HEK293 (cell line): ENCODE measurements at regions not wholly inside any gene's neighbourhood (a gene's known extent, or its start where the extent isn't known, plus 50 kb on each side); places are given as distances from the start of the nearest gene placed in this dataset.

Source experiments
- CTCF ChIA-PET: fragments of 350-600 bp; formaldehyde crosslinking; extraction: SDS; loops from one replicate; lab custom pipeline; 2021; ENCODE audit warnings: antibody characterized with exemption; lab: Yijun Ruan, JAX
- POLR2A ChIA-PET: fragments of 300-600 bp; formaldehyde crosslinking; extraction: SDS; loops from one replicate; lab custom pipeline; 2020; ENCODE audit warnings: antibody characterized with exemption, inconsistent platforms; lab: Yijun Ruan, JAX
- H3K27ac ChIP-seq: fragments of 200-500 bp; sonication (Bioruptor generic); 2 replicates; pipeline ENCODE4 v1.5.1; 2014; ENCODE audit warnings: low read depth, low read length, control low read depth, inconsistent platforms; ENCODE audit errors: extremely low read depth
- H3K36me3 ChIP-seq, 2 experiments: fragments of 200-500 bp in 1 of 2; sonication (Bioruptor generic) in 1 of 2; 1 replicate in 1 of 2; 2 replicates in 1 of 2; pipeline ENCODE4 v1.5.1; 2014 to 2017; ENCODE audit warnings: inconsistent platforms in 2 of 2, low read length in 2 of 2; ENCODE audit not compliant: control insufficient read depth in 2 of 2, insufficient read depth in 1 of 2
- H3K4me1 ChIP-seq: fragments of 200-500 bp; sonication (Bioruptor generic); 2 replicates; pipeline ENCODE4 v1.5.1; 2014; ENCODE audit warnings: mild to moderate bottlenecking, low read length, inconsistent platforms; ENCODE audit not compliant: control insufficient read depth, insufficient read depth
- H3K4me3 ChIP-seq: 2 replicates; pipeline ENCODE4 v1.5.1; 2011; ENCODE audit warnings: low read depth, mild to moderate bottlenecking, control low read depth, low read length, moderate library complexity
- H3K9me3 ChIP-seq: fragments of 200-500 bp; sonication (Bioruptor generic); 2 replicates; pipeline ENCODE4 v1.5.1; 2014; ENCODE audit warnings: low read depth, low read length, inconsistent platforms; ENCODE audit not compliant: control insufficient read depth, insufficient read depth
- CTCF ChIP-seq: fragments of 450-650 bp; formaldehyde crosslinking; IDR thresholded peaks from 2 replicates; pipeline ENCODE4 v1.5.1; 2016; ENCODE audit warnings: missing biosample characterization, missing genetic modification characterization
- GFI1B ChIP-seq: fragments of 450-650 bp; formaldehyde crosslinking; IDR thresholded peaks from 2 replicates; pipeline ENCODE4 v1.5.1; 2016; ENCODE audit warnings: missing biosample characterization, missing genetic modification characterization
- KLF9 ChIP-seq: fragments of 450-650 bp; formaldehyde crosslinking; IDR thresholded peaks from 2 replicates; pipeline ENCODE4 v1.5.1; 2016; ENCODE audit warnings: missing biosample characterization, missing genetic modification characterization, low read depth
- PRDM1 ChIP-seq: fragments of 450-650 bp; formaldehyde crosslinking; IDR thresholded peaks from 2 replicates; pipeline ENCODE4; 2016; ENCODE audit warnings: missing biosample characterization, missing genetic modification characterization
- ZBTB20 ChIP-seq: fragments of 450-650 bp; formaldehyde crosslinking; IDR thresholded peaks from 2 replicates; pipeline ENCODE4 v1.5.1; 2016; ENCODE audit warnings: missing biosample characterization, missing genetic modification characterization
- ZNF112 ChIP-seq: fragments of 450-650 bp; formaldehyde crosslinking; IDR thresholded peaks from 2 replicates; pipeline ENCODE4 v1.5.0; 2017; ENCODE audit warnings: missing biosample characterization, missing genetic modification characterization
- ZNF266 ChIP-seq: fragments of 450-650 bp; formaldehyde crosslinking; IDR thresholded peaks from 2 replicates; pipeline ENCODE4 v1.5.1; 2016; ENCODE audit warnings: missing biosample characterization, missing genetic modification characterization, low read depth
- ZNF335 ChIP-seq: fragments of 450-650 bp; formaldehyde crosslinking; conservative IDR thresholded peaks from 2 replicates; pipeline ENCODE4 v1.5.1; 2016; ENCODE audit warnings: missing biosample characterization, missing genetic modification characterization
- ZNF350 ChIP-seq: fragments of 450-650 bp; formaldehyde crosslinking; IDR thresholded peaks from 2 replicates; pipeline ENCODE4 v1.5.0; 2017; ENCODE audit warnings: missing biosample characterization, mild to moderate bottlenecking, missing genetic modification characterization
- ZNF391 ChIP-seq: fragments of 450-650 bp; formaldehyde crosslinking; IDR thresholded peaks from 2 replicates; pipeline ENCODE4 v1.5.1; 2016; ENCODE audit warnings: low read depth, missing biosample characterization, missing genetic modification characterization, borderline replicate concordance
- ZNF404 ChIP-seq: fragments of 450-650 bp; formaldehyde crosslinking; IDR thresholded peaks from 2 replicates; pipeline ENCODE4 v1.5.1; 2017; ENCODE audit warnings: missing biosample characterization, missing genetic modification characterization
- ZNF514 ChIP-seq: fragments of 450-650 bp; formaldehyde crosslinking; IDR thresholded peaks from 2 replicates; pipeline ENCODE4 v1.5.1; 2016; ENCODE audit warnings: missing biosample characterization, missing genetic modification characterization
- ZNF548 ChIP-seq: fragments of 450-650 bp; formaldehyde crosslinking; IDR thresholded peaks from 2 replicates; pipeline ENCODE4 v1.5.1; 2016; ENCODE audit warnings: missing biosample characterization, missing genetic modification characterization
- ZNF571 ChIP-seq: fragments of 450-650 bp; formaldehyde crosslinking; IDR thresholded peaks from 2 replicates; pipeline ENCODE4 v1.5.0; 2017; ENCODE audit warnings: missing biosample characterization, missing genetic modification characterization
- ZNF629 ChIP-seq: fragments of 450-650 bp; formaldehyde crosslinking; IDR thresholded peaks from 2 replicates; pipeline ENCODE4 v1.5.1; 2017; ENCODE audit warnings: missing biosample characterization, missing genetic modification characterization
- ZNF660 ChIP-seq: fragments of 450-650 bp; IDR thresholded peaks from 2 replicates; pipeline ENCODE4 v1.5.1; 2018; ENCODE audit warnings: missing biosample characterization, mild to moderate bottlenecking, missing genetic modification characterization
- ZNF670 ChIP-seq: fragments of 450-650 bp; formaldehyde crosslinking; IDR thresholded peaks from 2 replicates; pipeline ENCODE4 v1.5.1; 2016; ENCODE audit warnings: missing biosample characterization, missing genetic modification characterization, low read depth
- ZNF707 ChIP-seq: fragments of 450-650 bp; formaldehyde crosslinking; IDR thresholded peaks from 2 replicates; pipeline ENCODE4 v1.5.1; 2016; ENCODE audit warnings: missing biosample characterization, missing genetic modification characterization
- ZSCAN5A ChIP-seq: fragments of 450-650 bp; formaldehyde crosslinking; IDR thresholded peaks from 2 replicates; pipeline ENCODE4 v1.5.1; 2016; ENCODE audit warnings: missing biosample characterization, missing genetic modification characterization
- TF ChIP-seq, protein P1 (sequence below): fragments of 450-650 bp; formaldehyde crosslinking; IDR thresholded peaks from 2 replicates; pipeline ENCODE4 v1.5.1; 2016; ENCODE audit warnings: missing biosample characterization, missing genetic modification characterization
- TF ChIP-seq, protein P2 (sequence below): fragments of 450-650 bp; formaldehyde crosslinking; IDR thresholded peaks from 2 replicates; pipeline ENCODE4 v1.5.1; 2016; ENCODE audit warnings: missing biosample characterization, missing genetic modification characterization
- TF ChIP-seq, protein P3 (sequence below): fragments of 450-650 bp; formaldehyde crosslinking; IDR thresholded peaks from 2 replicates; pipeline ENCODE4 v1.5.1; 2016; ENCODE audit warnings: missing biosample characterization, missing genetic modification characterization

GRCh38 chr18:53629337-53629736 is 595.1 kb downstream of the MBD2 start (continued):
- TF ChIP-seq ZNF571 = no peak
- TF ChIP-seq, protein P1, sequence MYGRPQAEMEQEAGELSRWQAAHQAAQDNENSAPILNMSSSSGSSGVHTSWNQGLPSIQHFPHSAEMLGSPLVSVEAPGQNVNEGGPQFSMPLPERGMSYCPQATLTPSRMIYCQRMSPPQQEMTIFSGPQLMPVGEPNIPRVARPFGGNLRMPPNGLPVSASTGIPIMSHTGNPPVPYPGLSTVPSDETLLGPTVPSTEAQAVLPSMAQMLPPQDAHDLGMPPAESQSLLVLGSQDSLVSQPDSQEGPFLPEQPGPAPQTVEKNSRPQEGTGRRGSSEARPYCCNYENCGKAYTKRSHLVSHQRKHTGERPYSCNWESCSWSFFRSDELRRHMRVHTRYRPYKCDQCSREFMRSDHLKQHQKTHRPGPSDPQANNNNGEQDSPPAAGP (tag by site-specific recombination) = no peak
- TF ChIP-seq PRDM1 = no peak
- TF ChIP-seq, protein P2, sequence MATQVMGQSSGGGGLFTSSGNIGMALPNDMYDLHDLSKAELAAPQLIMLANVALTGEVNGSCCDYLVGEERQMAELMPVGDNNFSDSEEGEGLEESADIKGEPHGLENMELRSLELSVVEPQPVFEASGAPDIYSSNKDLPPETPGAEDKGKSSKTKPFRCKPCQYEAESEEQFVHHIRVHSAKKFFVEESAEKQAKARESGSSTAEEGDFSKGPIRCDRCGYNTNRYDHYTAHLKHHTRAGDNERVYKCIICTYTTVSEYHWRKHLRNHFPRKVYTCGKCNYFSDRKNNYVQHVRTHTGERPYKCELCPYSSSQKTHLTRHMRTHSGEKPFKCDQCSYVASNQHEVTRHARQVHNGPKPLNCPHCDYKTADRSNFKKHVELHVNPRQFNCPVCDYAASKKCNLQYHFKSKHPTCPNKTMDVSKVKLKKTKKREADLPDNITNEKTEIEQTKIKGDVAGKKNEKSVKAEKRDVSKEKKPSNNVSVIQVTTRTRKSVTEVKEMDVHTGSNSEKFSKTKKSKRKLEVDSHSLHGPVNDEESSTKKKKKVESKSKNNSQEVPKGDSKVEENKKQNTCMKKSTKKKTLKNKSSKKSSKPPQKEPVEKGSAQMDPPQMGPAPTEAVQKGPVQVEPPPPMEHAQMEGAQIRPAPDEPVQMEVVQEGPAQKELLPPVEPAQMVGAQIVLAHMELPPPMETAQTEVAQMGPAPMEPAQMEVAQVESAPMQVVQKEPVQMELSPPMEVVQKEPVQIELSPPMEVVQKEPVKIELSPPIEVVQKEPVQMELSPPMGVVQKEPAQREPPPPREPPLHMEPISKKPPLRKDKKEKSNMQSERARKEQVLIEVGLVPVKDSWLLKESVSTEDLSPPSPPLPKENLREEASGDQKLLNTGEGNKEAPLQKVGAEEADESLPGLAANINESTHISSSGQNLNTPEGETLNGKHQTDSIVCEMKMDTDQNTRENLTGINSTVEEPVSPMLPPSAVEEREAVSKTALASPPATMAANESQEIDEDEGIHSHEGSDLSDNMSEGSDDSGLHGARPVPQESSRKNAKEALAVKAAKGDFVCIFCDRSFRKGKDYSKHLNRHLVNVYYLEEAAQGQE = no peak
- no peak for TF ChIP-seq ZNF391 (tag by site-specific recombination)
- no peak for TF ChIP-seq ZNF707 (tag by site-specific recombination)
- no peak for TF ChIP-seq ZNF660 (tag by site-specific recombination)

DNA sequence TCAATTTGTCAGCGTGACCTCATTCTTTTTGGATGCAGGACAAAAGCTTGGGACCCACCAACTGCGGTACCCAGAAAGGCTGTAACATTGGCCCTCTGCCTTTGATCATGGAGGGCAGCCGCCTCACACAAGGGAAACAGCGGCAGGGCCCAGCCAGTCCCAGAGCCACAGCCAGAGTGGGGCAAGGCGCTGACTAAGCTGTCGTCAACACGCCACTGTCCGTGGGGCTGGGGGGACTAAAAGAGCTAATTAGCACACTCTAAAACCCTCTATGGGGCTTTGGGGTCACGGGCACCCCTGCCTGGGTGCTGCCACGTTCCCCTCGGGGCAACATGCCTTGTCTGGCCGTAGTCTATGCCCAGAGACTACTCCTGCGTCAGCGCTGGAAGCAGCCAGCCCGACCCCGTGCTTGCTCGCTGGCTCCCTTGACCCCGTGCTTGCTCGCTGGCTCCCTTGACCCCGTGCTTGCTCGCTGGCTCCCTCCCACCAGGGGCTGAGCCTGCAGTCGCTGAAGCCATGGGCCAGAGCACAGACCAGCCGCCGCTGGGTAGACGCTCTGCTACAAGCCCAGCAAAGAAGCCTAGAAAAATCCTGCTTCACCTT is 598.4 kb downstream of the MBD2 start:
- H3K9me3 ChIP-seq = no peaks in the 10 kb centered on the region
- TF ChIP-seq ZNF266 (tag by site-specific recombination) = no peak
- TF ChIP-seq ZNF670 (tag by site-specific recombination) = no peak
- no peak for TF ChIP-seq GFI1B (tag by site-specific recombination)
- TF ChIP-seq, protein P3, sequence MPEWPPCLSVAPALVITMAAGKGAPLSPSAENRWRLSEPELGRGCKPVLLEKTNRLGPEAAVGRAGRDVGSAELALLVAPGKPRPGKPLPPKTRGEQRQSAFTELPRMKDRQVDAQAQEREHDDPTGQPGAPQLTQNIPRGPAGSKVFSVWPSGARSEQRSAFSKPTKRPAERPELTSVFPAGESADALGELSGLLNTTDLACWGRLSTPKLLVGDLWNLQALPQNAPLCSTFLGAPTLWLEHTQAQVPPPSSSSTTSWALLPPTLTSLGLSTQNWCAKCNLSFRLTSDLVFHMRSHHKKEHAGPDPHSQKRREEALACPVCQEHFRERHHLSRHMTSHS (tag by site-specific recombination) = no peak
- ChIA-PET CTCF (interaction anchor here (0.6 to 1.4 kb wide), 2 partner anchors 20 to 493 kb away, joined by 3 read pairs; no protein-coding TSS in a partner anchor), POLR2A (no interaction called here)
- no peaks in the 10 kb centered on the region for H3K4me1 ChIP-seq
- H3K27ac ChIP-seq = no peak overlapping the region
- H3K36me3 ChIP-seq = no peaks in the 10 kb centered on the region
- H3K4me3 ChIP-seq = no peak overlapping the region

DNA sequence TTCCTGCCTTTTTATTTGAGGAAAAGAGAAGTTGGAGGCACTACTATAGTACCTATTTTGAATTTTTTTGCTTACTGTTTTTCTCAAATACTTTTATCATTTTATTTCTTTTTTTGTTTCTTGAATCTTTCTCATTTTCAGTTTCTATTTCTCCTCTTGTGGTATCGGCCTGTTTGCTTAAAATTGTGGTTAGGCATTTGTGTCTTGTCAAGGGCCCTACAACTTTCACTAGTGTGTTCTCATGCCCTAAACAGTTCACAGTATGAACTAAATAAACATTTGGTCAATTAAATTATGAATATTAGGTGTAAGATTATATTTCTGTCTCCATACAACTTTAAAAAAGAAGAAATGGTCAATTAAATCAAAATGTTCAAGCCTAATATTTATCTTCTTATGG is 613.5 kb downstream of the MBD2 start:
- Histone ChIP-seq H3K4me3 (no peak overlapping the region), H3K4me1 (no peaks in the 10 kb centered on the region), H3K9me3 (no peaks in the 10 kb centered on the region), H3K27ac (no peak overlapping the region), H3K36me3 (no peaks in the 10 kb centered on the region)
- POLR2A ChIA-PET = no interaction called here
- CTCF ChIA-PET = no interaction called here
- TF ChIP-seq ZNF514 (no peak), ZBTB20 (no peak), ZNF112 (no peak), CTCF (tag by site-specific recombination) (no peak), ZNF335 (tag by site-specific recombination) (no peak), ZNF629 (tag by site-specific recombination) (no peak), ZSCAN5A (no peak), ZNF350 (tag by site-specific recombination) (no peak), ZNF404 (tag by site-specific recombination) (no peak), ZNF548 (tag by site-specific recombination) (no peak), KLF9 (tag by site-specific recombination) (no peak)
